HepG2 (cell line): ENCODE measurements at regions not wholly inside any gene's neighbourhood (a gene's known extent, or its start where the extent isn't known, plus 50 kb on each side); places are given as distances from the start of the nearest gene placed in this dataset.

Experiments used
- BRD4 ChIP-seq: sonication (generic); formaldehyde crosslinking; IDR thresholded peaks from 2 replicates; pipeline ENCODE4 v1.4.0; 2020; ENCODE audit warnings: missing genetic modification reagents
- GABPB1 ChIP-seq: IDR thresholded peaks from 2 replicates; pipeline ENCODE4 v1.6.1; 2016; ENCODE audit warnings: mild to moderate bottlenecking, missing genetic modification reagents, moderate library complexity, missing compliant biosample characterization
- REXO4 ChIP-seq: sonication (generic); formaldehyde crosslinking; IDR thresholded peaks from 2 replicates; pipeline ENCODE4 v1.8.0; 2022; ENCODE audit warnings: missing genetic modification reagents, mild to moderate bottlenecking, borderline replicate concordance
- RXRB ChIP-seq: IDR thresholded peaks from 2 replicates; pipeline ENCODE4 v1.6.1; 2016; ENCODE audit warnings: borderline replicate concordance, missing genetic modification reagents, missing compliant biosample characterization
- TAF1 ChIP-seq: sonication (generic); formaldehyde crosslinking; IDR thresholded peaks from 2 replicates; pipeline ENCODE4 v1.4.0; 2020; ENCODE audit warnings: missing genetic modification reagents

DNA sequence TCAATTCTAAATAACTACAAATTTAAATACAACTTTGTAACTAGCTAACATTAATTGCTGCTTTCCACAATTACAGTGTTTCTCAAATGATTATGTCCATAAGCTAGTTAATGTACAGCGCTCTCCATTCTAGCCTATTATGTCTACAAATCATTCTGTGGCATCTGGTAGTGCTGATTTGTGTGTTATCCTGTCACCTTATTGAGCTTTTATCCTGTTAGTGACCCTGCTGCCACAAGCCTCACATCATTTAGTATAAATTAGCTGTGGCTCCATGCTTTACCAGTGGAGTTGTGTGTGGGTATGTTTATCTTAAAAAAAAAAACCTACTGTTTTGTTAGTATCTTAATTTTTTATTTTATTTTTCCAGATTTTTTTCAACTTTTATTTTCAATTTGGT is 112.6 kb upstream of the PJA2 start:
- no peak for TF ChIP-seq BRD4 (CRISPR knock-in tag)
- TF ChIP-seq TAF1 = no peak
- no peak for TF ChIP-seq REXO4
- no peak for TF ChIP-seq RXRB (CRISPR knock-in tag)
- no peak for TF ChIP-seq GABPB1 (CRISPR knock-in tag)
